Astrocyte of the spinal cord (primary cell): ENCODE measurements at regions not wholly inside any gene's neighbourhood (a gene's known extent, or its start where the extent isn't known, plus 50 kb on each side); places are given as distances from the start of the nearest gene placed in this dataset.
A peak's percentile ranks its signal among the peaks of the same experiment; 100 is the strongest.

Experiments used
- DNase-seq: peaks from one replicate; pipeline ENCODE4 v3.0.0; 2011; ENCODE audit warnings: low read depth, low spot score
- H3K4me3 ChIP-seq: 2 replicates; pipeline ENCODE4 v1.5.1; 2011; ENCODE audit warnings: low read depth, mild to moderate bottlenecking, low read length, moderate library complexity
- CTCF ChIP-seq: IDR thresholded peaks from 2 replicates; pipeline ENCODE4 v1.5.1; 2012; ENCODE audit warnings: low read depth, mild to moderate bottlenecking, low read length, inconsistent platforms
- in situ Hi-C: cut with HindIII; loops from 2 replicates; pipeline ENCODE4 v1.10.0; 2017; ENCODE audit warnings: low sequenced_read_pairs

GRCh38 chr2:5766056-5766455 is 73.9 kb downstream of the SOX11 start:
- TF ChIP-seq CTCF, result no peak
- in situ Hi-C loops, result no loop called here
- peak; percentile 95 for DNase-seq
- no peak overlapping the region for H3K4me3 ChIP-seq

- in situ Hi-C loops, result no loop called here
- TF ChIP-seq CTCF, result no peak
- DNase-seq, result peak; percentile 82
- no peak overlapping the region for H3K4me3 ChIP-seq
Measured at GRCh38 chr2:5766561-5766960, 74.4 kb downstream of the SOX11 start.

GRCh38 chr2:5777131-5777535 is 84.9 kb downstream of the SOX11 start:
- no peak for DNase-seq
- no peak for TF ChIP-seq CTCF
- H3K4me3 ChIP-seq, result no peak overlapping the region
- in situ Hi-C loops, result no loop called here

- TF ChIP-seq CTCF, result no peak
- DNase-seq, result no peak
- no peak overlapping the region for H3K4me3 ChIP-seq
- in situ Hi-C loops, result no loop called here
Measured at GRCh38 chr2:5781679-5782078, 89.5 kb downstream of the SOX11 start.

- in situ Hi-C loops, result no loop called here
- no peak for DNase-seq
- H3K4me3 ChIP-seq, result no peak overlapping the region
- no peak for TF ChIP-seq CTCF
Measured at GRCh38 chr2:5782103-5782502, 89.9 kb downstream of the SOX11 start.

GRCh38 chr2:5788447-5788846 is 96.3 kb downstream of the SOX11 start:
- DNase-seq, result no peak
- no peak overlapping the region for H3K4me3 ChIP-seq
- TF ChIP-seq CTCF, result no peak
- in situ Hi-C loops, result no loop called here

GRCh38 chr2:5791371-5791770 is 99.2 kb downstream of the SOX11 start:
- no peak for TF ChIP-seq CTCF
- in situ Hi-C loops, result no loop called here
- no peak overlapping the region for H3K4me3 ChIP-seq
- DNase-seq, result no peak
